Breast epithelium (tissue), 3 donors: ENCODE measurements at regions not wholly inside any gene's neighbourhood (a gene's known extent, or its start where the extent isn't known, plus 50 kb on each side); places are given as distances from the start of the nearest gene placed in this dataset.

ENCODE experiments used
- POLR2AphosphoS5 ChIP-seq, 3 donors: sonication (generic); formaldehyde crosslinking; IDR thresholded peaks; one replicate each; pipeline ENCODE4 v1.6.1; 2017; ENCODE audit warnings: antibody characterized with exemption in 3 of 3
- TF ChIP-seq, protein P1 (sequence below), 3 donors: fragments of 450-650 bp; IDR thresholded peaks; one replicate each; pipeline ENCODE4 v1.5.1; 2016 to 2017; ENCODE audit warnings: antibody characterized with exemption in 3 of 3, mild to moderate bottlenecking in 3 of 3, moderate library complexity in 3 of 3

DNA sequence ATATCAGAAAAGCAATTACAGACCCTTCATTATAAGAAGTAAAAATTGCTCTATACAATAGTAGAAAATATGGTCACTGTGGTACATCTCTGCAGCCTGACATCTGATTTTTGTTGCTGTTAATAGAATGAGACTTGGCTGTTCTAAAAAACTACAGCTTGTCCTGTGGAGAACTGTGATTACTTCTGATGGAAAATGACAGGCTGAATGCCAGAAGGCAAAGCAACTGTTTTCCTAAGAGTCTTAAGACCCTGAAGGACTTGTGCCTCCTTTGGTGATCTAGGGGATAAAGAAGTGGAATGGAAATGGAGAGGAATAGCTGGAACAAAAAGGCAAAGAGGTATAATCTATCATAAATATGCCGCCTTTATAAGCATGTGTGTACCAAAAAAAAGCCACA lies 314.8 kb downstream of the BCHE start:
- TF ChIP-seq, protein P1, sequence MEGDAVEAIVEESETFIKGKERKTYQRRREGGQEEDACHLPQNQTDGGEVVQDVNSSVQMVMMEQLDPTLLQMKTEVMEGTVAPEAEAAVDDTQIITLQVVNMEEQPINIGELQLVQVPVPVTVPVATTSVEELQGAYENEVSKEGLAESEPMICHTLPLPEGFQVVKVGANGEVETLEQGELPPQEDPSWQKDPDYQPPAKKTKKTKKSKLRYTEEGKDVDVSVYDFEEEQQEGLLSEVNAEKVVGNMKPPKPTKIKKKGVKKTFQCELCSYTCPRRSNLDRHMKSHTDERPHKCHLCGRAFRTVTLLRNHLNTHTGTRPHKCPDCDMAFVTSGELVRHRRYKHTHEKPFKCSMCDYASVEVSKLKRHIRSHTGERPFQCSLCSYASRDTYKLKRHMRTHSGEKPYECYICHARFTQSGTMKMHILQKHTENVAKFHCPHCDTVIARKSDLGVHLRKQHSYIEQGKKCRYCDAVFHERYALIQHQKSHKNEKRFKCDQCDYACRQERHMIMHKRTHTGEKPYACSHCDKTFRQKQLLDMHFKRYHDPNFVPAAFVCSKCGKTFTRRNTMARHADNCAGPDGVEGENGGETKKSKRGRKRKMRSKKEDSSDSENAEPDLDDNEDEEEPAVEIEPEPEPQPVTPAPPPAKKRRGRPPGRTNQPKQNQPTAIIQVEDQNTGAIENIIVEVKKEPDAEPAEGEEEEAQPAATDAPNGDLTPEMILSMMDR (IDR thresholded peaks at IDR 0.05) = no peak
- TF ChIP-seq POLR2AphosphoS5 (IDR thresholded peaks at IDR 0.05) = no peak
